Progenitor cell of endocrine pancreas (in vitro differentiated cells): ENCODE measurements at regions not wholly inside any gene's neighbourhood (a gene's known extent, or its start where the extent isn't known, plus 50 kb on each side); places are given as distances from the start of the nearest gene placed in this dataset.

ENCODE experiments used
- DNase-seq: peaks from one replicate; pipeline ENCODE4 v3.0.0; 2021; ENCODE audit warnings: low spot score; ENCODE audit not compliant: unreplicated experiment
- H3K27ac Mint-ChIP-seq: 2 replicates; pipeline ENCODE4 v1.8.0; 2021; ENCODE audit warnings: mild to moderate bottlenecking, moderate library complexity, mixed read lengths
- H3K27me3 Mint-ChIP-seq: 2 replicates; pipeline ENCODE4 v1.8.0; 2021; ENCODE audit warnings: mixed read lengths
- H3K36me3 Mint-ChIP-seq: 2 replicates; pipeline ENCODE4 v1.8.0; 2022; ENCODE audit warnings: mixed read lengths; ENCODE audit not compliant: insufficient read depth
- H3K4me1 Mint-ChIP-seq: 2 replicates; pipeline ENCODE4 v1.8.0; 2021; ENCODE audit warnings: low read depth, mixed read lengths
- H3K4me3 Mint-ChIP-seq: 2 replicates; pipeline ENCODE4 v1.8.0; 2021; ENCODE audit warnings: low read depth, mild to moderate bottlenecking, moderate library complexity, mixed read lengths
- H3K9me3 Mint-ChIP-seq: 2 replicates; pipeline ENCODE4 v1.8.0; 2021; ENCODE audit warnings: low read depth, mixed read lengths
- CTCF ChIP-seq: fragments of 200-600 bp; sonication (generic); IDR thresholded peaks from one replicate; pipeline ENCODE4 v1.5.0; 2021; ENCODE audit warnings: antibody characterized with exemption, mild to moderate bottlenecking; ENCODE audit not compliant: unreplicated experiment

DNA sequence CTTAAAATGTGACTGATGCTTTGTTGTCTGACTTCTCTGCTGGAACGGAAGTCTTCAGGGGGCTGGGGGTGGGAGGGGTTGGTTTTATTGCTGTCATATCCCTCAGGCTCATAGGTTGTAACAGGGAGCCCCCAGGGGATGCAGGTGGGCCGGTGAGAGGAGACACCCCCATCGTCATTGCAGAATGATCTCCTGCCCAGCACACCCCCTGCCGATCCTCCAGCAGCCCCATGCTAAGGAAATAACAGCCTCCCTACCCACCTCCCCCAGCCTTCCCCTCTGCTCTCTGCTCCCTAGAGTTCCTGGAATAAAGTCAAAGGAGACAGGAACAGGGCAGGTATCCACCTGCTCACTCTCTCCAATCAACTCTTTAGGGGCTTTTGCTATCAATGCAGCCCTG lies 270.1 kb upstream of the TNRC6C start:
- Mint-ChIP-seq H3K4me3 (no peak overlapping the region), H3K36me3 (no peaks in the 10 kb centered on the region), H3K4me1 (no peaks in the 10 kb centered on the region), H3K27me3 (peaks cover 51% of the 10 kb centered on the region), H3K27ac (no peak overlapping the region), H3K9me3 (no peaks in the 10 kb centered on the region)
- no peak for DNase-seq
- TF ChIP-seq CTCF = no peak

- peaks cover 65% of the 10 kb centered on the region for H3K27me3 Mint-ChIP-seq
- no peak for DNase-seq
- no peak overlapping the region for H3K27ac Mint-ChIP-seq
- no peaks in the 10 kb centered on the region for H3K4me1 Mint-ChIP-seq
- H3K4me3 Mint-ChIP-seq = no peak overlapping the region
- no peak for TF ChIP-seq CTCF
- no peaks in the 10 kb centered on the region for H3K36me3 Mint-ChIP-seq
- H3K9me3 Mint-ChIP-seq = no peaks in the 10 kb centered on the region
These were observed 268.0 kb upstream of the TNRC6C start for GRCh38 chr17:77690271-77691161.

DNA sequence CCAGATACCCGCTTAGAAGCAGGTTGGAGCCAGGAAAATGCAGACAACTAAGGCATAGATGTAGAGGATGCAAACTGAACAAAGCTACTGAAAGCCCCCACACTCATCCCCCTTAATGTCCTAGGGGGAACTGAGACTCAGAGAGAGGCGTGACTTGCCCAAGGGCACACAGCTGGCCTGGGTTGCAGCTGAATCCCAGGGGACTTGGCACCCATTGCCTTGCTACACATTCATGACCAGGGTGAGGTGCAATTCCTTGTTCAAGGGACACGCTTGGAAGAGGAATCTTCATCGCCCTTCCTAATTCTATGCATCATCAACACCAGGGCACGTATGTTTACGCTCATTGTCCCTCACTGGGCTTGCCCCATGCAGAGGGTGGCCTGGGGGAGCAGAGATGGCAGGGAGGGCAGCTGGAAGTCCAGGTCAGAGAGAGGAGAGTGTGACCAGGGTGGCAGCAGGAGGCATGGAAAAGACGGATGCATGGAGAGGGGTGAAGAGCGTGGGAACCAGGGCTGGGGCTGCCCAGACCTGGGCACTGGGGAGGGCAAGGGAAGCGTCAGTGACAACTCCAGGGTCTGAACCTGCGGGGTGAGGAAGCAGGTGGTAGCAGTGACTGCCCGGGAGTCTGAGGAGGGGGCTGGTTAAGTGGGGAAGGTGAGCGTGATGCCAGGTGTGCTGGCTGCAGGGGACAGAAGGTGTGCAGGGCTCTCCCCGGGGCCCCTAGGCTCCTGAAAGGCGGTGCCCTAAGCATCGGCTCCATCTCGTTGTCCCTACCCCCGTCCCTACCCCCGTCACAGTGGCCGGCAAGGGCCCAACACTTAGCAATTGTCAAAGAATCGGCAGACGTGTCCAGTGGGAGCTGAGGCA lies 267.1 kb upstream of the TNRC6C start:
- TF ChIP-seq CTCF = no peak
- H3K27me3 Mint-ChIP-seq = peaks cover 66% of the 10 kb centered on the region
- no peak for DNase-seq
- H3K4me1 Mint-ChIP-seq = peaks cover 2% of the 10 kb centered on the region
- no peaks in the 10 kb centered on the region for H3K9me3 Mint-ChIP-seq
- H3K27ac Mint-ChIP-seq = no peak overlapping the region
- H3K4me3 Mint-ChIP-seq = no peak overlapping the region
- H3K36me3 Mint-ChIP-seq = no peaks in the 10 kb centered on the region

GRCh38 chr17:77692571-77693161 lies 265.8 kb upstream of the TNRC6C start:
- H3K9me3 Mint-ChIP-seq = no peaks in the 10 kb centered on the region
- peaks cover 74% of the 10 kb centered on the region for H3K27me3 Mint-ChIP-seq
- TF ChIP-seq CTCF = no peak
- H3K4me3 Mint-ChIP-seq = no peak overlapping the region
- no peak overlapping the region for H3K27ac Mint-ChIP-seq
- H3K36me3 Mint-ChIP-seq = no peaks in the 10 kb centered on the region
- DNase-seq = no peak
- peaks cover 4% of the 10 kb centered on the region for H3K4me1 Mint-ChIP-seq

GRCh38 chr17:77693301-77693700 lies 265.2 kb upstream of the TNRC6C start:
- no peak for DNase-seq
- Mint-ChIP-seq H3K27me3 (peaks cover 73% of the 10 kb centered on the region), H3K4me1 (peaks cover 4% of the 10 kb centered on the region), H3K27ac (no peak overlapping the region), H3K36me3 (no peaks in the 10 kb centered on the region), H3K4me3 (no peak overlapping the region), H3K9me3 (no peaks in the 10 kb centered on the region)
- TF ChIP-seq CTCF = no peak
